NCI-H748 (cell line): ENCODE measurements at regions not wholly inside any gene's neighbourhood (a gene's known extent, or its start where the extent isn't known, plus 50 kb on each side); places are given as distances from the start of the nearest gene placed in this dataset.

ENCODE experiments used
- DNase-seq: peaks from one replicate; lab custom pipeline; 2025; ENCODE audit not compliant: unreplicated experiment; lab: John Stamatoyannopoulos, UW

DNA sequence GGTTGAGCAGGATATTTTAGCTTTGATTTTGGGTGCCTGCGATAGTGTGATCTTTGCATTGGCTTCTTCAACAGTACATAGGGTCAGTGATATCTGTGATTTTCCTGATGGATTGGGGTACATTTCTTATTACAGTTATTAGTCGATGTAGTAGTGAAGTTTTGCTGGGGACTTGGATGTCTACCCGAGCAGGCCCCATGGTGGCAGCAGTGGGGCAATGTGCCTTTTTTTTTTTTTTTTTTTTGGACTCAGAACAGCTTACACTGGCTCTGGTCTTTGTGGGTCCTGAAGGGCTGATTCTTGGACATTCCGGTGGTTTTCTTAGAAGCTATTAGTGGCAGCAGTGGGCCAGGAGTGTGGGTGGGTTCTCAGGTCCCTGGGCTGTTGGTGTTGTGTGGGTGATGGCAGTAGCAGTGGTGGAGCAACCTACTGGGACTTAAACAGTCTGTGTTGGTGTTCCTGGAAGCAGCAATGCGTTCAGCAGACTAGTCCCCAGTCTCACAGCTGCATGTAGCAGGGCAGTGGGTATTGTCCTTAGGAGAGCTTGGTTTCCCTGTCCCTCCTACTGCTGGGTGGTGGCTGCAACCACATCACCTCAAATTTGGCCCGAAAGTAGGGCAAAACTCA, 53.7 kb upstream of the SLC4A10 start:
- no peak for DNase-seq

DNA sequence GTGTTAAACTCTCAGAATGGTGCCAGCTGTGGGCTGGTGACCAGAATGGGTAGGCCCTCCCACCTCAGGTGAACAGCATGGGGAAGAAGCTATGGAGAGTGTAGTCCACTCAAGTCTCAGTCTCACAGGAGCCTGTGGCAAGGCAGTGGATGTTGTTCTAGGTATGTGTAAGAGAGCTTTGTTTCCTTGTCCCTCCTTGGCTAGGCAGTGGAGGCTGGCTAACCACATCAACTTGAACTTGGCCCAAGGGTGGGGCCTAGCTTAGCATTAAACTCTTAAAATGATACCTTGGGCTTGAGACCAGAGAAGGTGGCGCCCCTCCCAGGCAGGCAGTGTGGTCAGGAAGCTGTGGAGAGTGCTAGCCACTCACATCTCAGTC, 53.2 kb upstream of the SLC4A10 start:
- DNase-seq, result no peak
